Upper lobe of left lung (tissue), 4 donors: ENCODE measurements at regions not wholly inside any gene's neighbourhood (a gene's known extent, or its start where the extent isn't known, plus 50 kb on each side); places are given as distances from the start of the nearest gene placed in this dataset.

ENCODE experiments used
- CTCF ChIP-seq, 6 experiments: fragments of 450-650 bp in 4 of 6; fragments of 200-600 bp in 2 of 6; sonication (generic) in 2 of 6; IDR thresholded peaks; one replicate each; pipeline ENCODE4 v1.5.1; 2016 to 2019; ENCODE audit warnings: antibody characterized with exemption in 6 of 6
- POLR2A ChIP-seq, 4 donors: fragments of 450-650 bp; IDR thresholded peaks; one replicate each; pipeline ENCODE4 v1.5.1; 2016 to 2017; ENCODE audit warnings: antibody characterized with exemption in 4 of 4, mild to moderate bottlenecking in 2 of 4
- POLR2AphosphoS5 ChIP-seq, 2 donors: sonication (generic); formaldehyde crosslinking; IDR thresholded peaks; one replicate each; pipeline ENCODE4 v1.5.1; 2017; ENCODE audit warnings: antibody characterized with exemption in 2 of 2

DNA sequence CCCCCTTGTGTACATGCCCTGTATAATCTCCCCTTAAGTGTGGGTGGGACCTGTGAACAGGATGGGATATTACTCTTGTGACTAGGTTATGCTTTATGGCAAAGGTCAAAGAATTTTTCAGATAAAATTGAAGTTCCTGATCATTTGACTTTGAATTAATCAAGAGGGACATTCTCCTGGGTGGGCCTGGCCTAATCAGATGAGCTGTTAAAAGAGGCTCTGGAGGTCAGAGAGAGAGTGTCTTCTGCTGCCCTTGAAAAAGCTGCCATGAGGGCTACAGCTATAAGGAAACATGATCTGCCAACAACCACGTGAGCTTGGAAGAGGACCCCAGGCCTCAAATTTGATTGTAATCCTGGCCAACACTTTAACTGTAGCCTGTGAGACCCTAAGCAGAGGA, 125.6 kb upstream of the CSF3R start:
- TF ChIP-seq CTCF (IDR thresholded peaks at IDR 0.05): no peak
- TF ChIP-seq POLR2A (IDR thresholded peaks at IDR 0.05): no peak
- no peak for TF ChIP-seq POLR2AphosphoS5 (IDR thresholded peaks at IDR 0.05)
